ENCODE measurements at regions not wholly inside any gene's neighbourhood (a gene's known extent, or its start where the extent isn't known, plus 50 kb on each side); places are given as distances from the start of the nearest gene placed in this dataset.

DNA sequence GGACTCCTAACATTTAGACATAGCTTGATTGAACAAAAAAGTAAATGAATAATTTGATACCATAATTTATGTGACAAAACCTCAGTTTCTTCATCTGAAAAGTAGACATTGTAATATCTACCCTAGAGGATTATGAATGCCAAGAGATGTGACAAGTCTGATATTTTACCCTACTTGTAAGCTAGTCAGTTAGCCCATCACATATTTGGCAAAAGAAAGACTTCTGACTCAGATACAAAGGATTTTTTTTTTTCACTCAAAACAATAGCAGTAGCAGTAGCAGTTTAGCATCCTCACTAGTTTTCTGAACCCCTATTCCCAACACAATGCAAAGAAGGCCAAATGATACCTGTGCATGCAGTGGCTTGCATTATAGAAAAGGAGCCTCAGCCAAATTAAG is 377.3 kb upstream of the E2F7 start:
- no peak for ATAC-seq (ENCODE audit: low read depth)
- Mint-ChIP-seq H3K9me3 (ENCODE audit: insufficient read depth) (no peaks in the 10 kb centered on the region), H3K4me1 (no peaks in the 10 kb centered on the region), H3K27me3 (peaks cover 4% of the 10 kb centered on the region), H3K27ac (no peak overlapping the region), H3K4me3 (no peak overlapping the region)
- Histone ChIP-seq H3K4me3 (ENCODE audit: control extremely low read depth in 1 of 5, extremely low read depth in 1 of 5, insufficient read depth in 1 of 5, low read depth in 2 of 5, low read length in 4 of 5) (no peak overlapping the region), H3K36me3 (replicated peaks in 1 of 2; ENCODE audit: control extremely low read depth in 1 of 2, control insufficient read depth in 1 of 2, extremely low read depth in 1 of 2, insufficient read depth in 2 of 2, low read length in 1 of 2) (no peaks in the 10 kb centered on the region), H3K9me3 (ENCODE audit: control extremely low read depth in 1 of 3, control insufficient read depth in 2 of 3, insufficient read depth in 1 of 3, low read length in 2 of 3) (peaks cover 0 to 2% (median 0%) of the 10 kb centered on the region in 3 donors), H3K27ac (ENCODE audit: low read length in 2 of 2) (no peak overlapping the region), H3K27me3 (replicated peaks in 1 of 4; ENCODE audit: control extremely low read depth in 1 of 4, control insufficient read depth in 3 of 4, insufficient read depth in 4 of 4, low read length in 3 of 4) (no peaks in the 10 kb centered on the region), H3K9ac (ENCODE audit: low read length) (no peak overlapping the region), H3K4me2 (replicated peaks; ENCODE audit: low read depth, low read length, poor library complexity, severe bottlenecking) (no peak overlapping the region), H2AFZ (ENCODE audit: insufficient read depth, low read depth, low read length, poor library complexity, severe bottlenecking) (no peak overlapping the region), H3K79me2 (ENCODE audit: control insufficient read depth, insufficient read depth, low read length) (no peaks in the 10 kb centered on the region), H3K4me1 (ENCODE audit: control insufficient read depth in 2 of 2, insufficient read depth in 2 of 2, low read length in 2 of 2) (no peaks in the 10 kb centered on the region), H4K20me1 (ENCODE audit: control insufficient read depth, insufficient read depth, low read length, poor library complexity, severe bottlenecking) (no peaks in the 10 kb centered on the region)
- CTCF ChIA-PET, result no interaction called here
- POLR2A ChIA-PET, result no interaction called here
- TF ChIP-seq, protein P1, sequence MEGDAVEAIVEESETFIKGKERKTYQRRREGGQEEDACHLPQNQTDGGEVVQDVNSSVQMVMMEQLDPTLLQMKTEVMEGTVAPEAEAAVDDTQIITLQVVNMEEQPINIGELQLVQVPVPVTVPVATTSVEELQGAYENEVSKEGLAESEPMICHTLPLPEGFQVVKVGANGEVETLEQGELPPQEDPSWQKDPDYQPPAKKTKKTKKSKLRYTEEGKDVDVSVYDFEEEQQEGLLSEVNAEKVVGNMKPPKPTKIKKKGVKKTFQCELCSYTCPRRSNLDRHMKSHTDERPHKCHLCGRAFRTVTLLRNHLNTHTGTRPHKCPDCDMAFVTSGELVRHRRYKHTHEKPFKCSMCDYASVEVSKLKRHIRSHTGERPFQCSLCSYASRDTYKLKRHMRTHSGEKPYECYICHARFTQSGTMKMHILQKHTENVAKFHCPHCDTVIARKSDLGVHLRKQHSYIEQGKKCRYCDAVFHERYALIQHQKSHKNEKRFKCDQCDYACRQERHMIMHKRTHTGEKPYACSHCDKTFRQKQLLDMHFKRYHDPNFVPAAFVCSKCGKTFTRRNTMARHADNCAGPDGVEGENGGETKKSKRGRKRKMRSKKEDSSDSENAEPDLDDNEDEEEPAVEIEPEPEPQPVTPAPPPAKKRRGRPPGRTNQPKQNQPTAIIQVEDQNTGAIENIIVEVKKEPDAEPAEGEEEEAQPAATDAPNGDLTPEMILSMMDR (IDR thresholded peaks at IDR 0.05), result no peak
- TF ChIP-seq EZH2 (IDR thresholded peaks at IDR 0.05; ENCODE audit: borderline replicate concordance, insufficient read depth, low read depth, low read length, poor library complexity, severe bottlenecking), result no peak
- no peak for DNase-seq
- intact Hi-C loops (cut with micrococcal nuclease), result no loop called here

DNA sequence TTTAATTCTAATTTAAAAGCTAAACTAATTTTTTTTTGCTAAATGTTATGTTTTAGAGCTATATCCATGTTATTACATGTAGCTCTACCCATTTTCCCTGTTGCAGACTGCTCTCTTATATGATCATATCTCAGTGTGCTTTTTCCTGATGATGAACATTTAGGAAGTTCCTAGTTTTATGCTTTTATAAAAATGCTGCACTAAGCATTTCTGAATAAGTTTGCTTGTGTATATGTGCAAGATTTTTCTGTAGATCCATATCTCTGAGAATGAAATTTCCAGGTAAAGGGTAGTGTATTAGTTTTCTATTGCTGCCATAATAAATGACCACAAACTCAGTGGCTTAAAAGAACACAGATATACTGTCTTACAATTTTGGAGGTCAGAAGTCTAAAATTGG is 374.4 kb upstream of the E2F7 start:
- Histone ChIP-seq H3K4me2 (replicated peaks; ENCODE audit: low read depth, low read length, poor library complexity, severe bottlenecking) (no peak overlapping the region), H3K4me1 (ENCODE audit: control insufficient read depth in 2 of 2, insufficient read depth in 2 of 2, low read length in 2 of 2) (no peaks in the 10 kb centered on the region), H3K36me3 (replicated peaks in 1 of 2; ENCODE audit: control extremely low read depth in 1 of 2, control insufficient read depth in 1 of 2, extremely low read depth in 1 of 2, insufficient read depth in 2 of 2, low read length in 1 of 2) (no peaks in the 10 kb centered on the region), H3K27me3 (replicated peaks in 1 of 4; ENCODE audit: control extremely low read depth in 1 of 4, control insufficient read depth in 3 of 4, insufficient read depth in 4 of 4, low read length in 3 of 4) (no peaks in the 10 kb centered on the region), H3K4me3 (ENCODE audit: control extremely low read depth in 1 of 5, extremely low read depth in 1 of 5, insufficient read depth in 1 of 5, low read depth in 2 of 5, low read length in 4 of 5) (no peak overlapping the region), H3K9ac (ENCODE audit: low read length) (no peak overlapping the region), H3K79me2 (ENCODE audit: control insufficient read depth, insufficient read depth, low read length) (no peaks in the 10 kb centered on the region), H3K27ac (ENCODE audit: low read length in 2 of 2) (no peak overlapping the region), H4K20me1 (ENCODE audit: control insufficient read depth, insufficient read depth, low read length, poor library complexity, severe bottlenecking) (no peaks in the 10 kb centered on the region), H2AFZ (ENCODE audit: insufficient read depth, low read depth, low read length, poor library complexity, severe bottlenecking) (no peak overlapping the region), H3K9me3 (ENCODE audit: control extremely low read depth in 1 of 3, control insufficient read depth in 2 of 3, insufficient read depth in 1 of 3, low read length in 2 of 3) (no peaks in the 10 kb centered on the region)
- Mint-ChIP-seq H3K27ac (no peak overlapping the region), H3K9me3 (ENCODE audit: insufficient read depth) (no peaks in the 10 kb centered on the region), H3K4me1 (no peaks in the 10 kb centered on the region), H3K27me3 (no peaks in the 10 kb centered on the region), H3K4me3 (no peak overlapping the region)
- no peak for ATAC-seq (ENCODE audit: low read depth)
- ChIA-PET POLR2A (no interaction called here), CTCF (no interaction called here)
- TF ChIP-seq EZH2 (IDR thresholded peaks at IDR 0.05; ENCODE audit: borderline replicate concordance, insufficient read depth, low read depth, low read length, poor library complexity, severe bottlenecking), result no peak
- TF ChIP-seq, protein P1 (IDR thresholded peaks at IDR 0.05), result no peak
- no peak for DNase-seq
- intact Hi-C loops (cut with micrococcal nuclease), result no loop called here
